ENCODE measurements at regions not wholly inside any gene's neighbourhood (a gene's known extent, or its start where the extent isn't known, plus 50 kb on each side); places are given as distances from the start of the nearest gene placed in this dataset.

- TF ChIP-seq SMAD3 (CRISPR knock-in tag; IDR thresholded peaks at IDR 0.05) (no peak), ZZZ3 (CRISPR knock-in tag; IDR thresholded peaks at IDR 0.05; ENCODE audit: borderline replicate concordance) (no peak), SIN3A (IDR thresholded peaks at IDR 0.05; ENCODE audit: borderline replicate concordance, low read depth, low read length) (no peak), TFE3 (CRISPR knock-in tag; IDR thresholded peaks at IDR 0.05) (no peak), CTCF (CRISPR knock-in tag; IDR thresholded peaks at IDR 0.05) (no peak), BCL3 (CRISPR knock-in tag; IDR thresholded peaks at IDR 0.05) (no peak), CREBL2 (CRISPR knock-in tag; IDR thresholded peaks at IDR 0.05; ENCODE audit: borderline replicate concordance) (no peak), EEA1 (CRISPR knock-in tag; IDR thresholded peaks at IDR 0.05; ENCODE audit: borderline replicate concordance) (no peak), PITX1 (CRISPR knock-in tag; IDR thresholded peaks at IDR 0.05) (no peak), PCBP1 (IDR thresholded peaks at IDR 0.05; ENCODE audit: borderline replicate concordance, low read depth, low read length) (no peak), ZMAT3 (CRISPR knock-in tag; conservative IDR thresholded peaks at IDR 0.05) (no peak)
These were observed 187.3 kb upstream of the PACRGL start for GRCh38 chr4:20512985-20513384.
